ENCODE measurements at regions not wholly inside any gene's neighbourhood (a gene's known extent, or its start where the extent isn't known, plus 50 kb on each side); places are given as distances from the start of the nearest gene placed in this dataset.
A peak's percentile ranks its signal among the peaks of the same experiment; 100 is the strongest.

GRCh38 chr3:154956815-154957214 is 123.3 kb upstream of the MME start:
- no peaks in the 10 kb centered on the region for H3K36me3 ChIP-seq (replicated peaks; ENCODE audit: insufficient read depth, low read depth)
- DNase-seq (ENCODE audit: low spot score), result no peak
- H3K27ac ChIP-seq, result no peak overlapping the region
- no peak overlapping the region for H3K4me2 ChIP-seq
- no peaks in the 10 kb centered on the region for H3K9me2 ChIP-seq (replicated peaks; ENCODE audit: insufficient read depth)
- no peaks in the 10 kb centered on the region for H3K9me3 ChIP-seq (ENCODE audit: low read depth)
- no peak overlapping the region for H3K4me3 ChIP-seq
- WGBS (ENCODE audit: low lambda C conversion rate, missing lambda C conversion rate), result 60% methylated on average over 1 of the region's 1 CpG
- no peak overlapping the region for H2AFZ ChIP-seq
- no peak for TF ChIP-seq CTCF (IDR thresholded peaks at IDR 0.05; ENCODE audit: poor library complexity)
- no peak for TF ChIP-seq EZH2phosphoT487 (IDR thresholded peaks at IDR 0.05; ENCODE audit: low read depth, severe bottlenecking, unreplicated experiment)
- no peak for TF ChIP-seq EZH2 (IDR thresholded peaks at IDR 0.05; ENCODE audit: borderline replicate concordance)
- no peaks in the 10 kb centered on the region for H3K79me2 ChIP-seq
- no peaks in the 10 kb centered on the region for H3K4me1 ChIP-seq (ENCODE audit: insufficient read depth)
- no peaks in the 10 kb centered on the region for H4K20me1 ChIP-seq (ENCODE audit: insufficient read depth, poor library complexity, severe bottlenecking)
- no peaks in the 10 kb centered on the region for H3K27me3 ChIP-seq

- Histone ChIP-seq H3K4me1 (ENCODE audit: insufficient read depth) (no peaks in the 10 kb centered on the region), H3K27me3 (no peaks in the 10 kb centered on the region), H3K27ac (no peak overlapping the region), H3K36me3 (replicated peaks; ENCODE audit: insufficient read depth, low read depth) (no peaks in the 10 kb centered on the region), H4K20me1 (ENCODE audit: insufficient read depth, poor library complexity, severe bottlenecking) (no peaks in the 10 kb centered on the region), H3K4me3 (no peak overlapping the region), H3K9me3 (ENCODE audit: low read depth) (no peaks in the 10 kb centered on the region), H3K79me2 (no peaks in the 10 kb centered on the region), H3K4me2 (no peak overlapping the region), H3K9me2 (replicated peaks; ENCODE audit: insufficient read depth) (no peaks in the 10 kb centered on the region), H2AFZ (no peak overlapping the region)
- peak; percentile 14 for DNase-seq (ENCODE audit: low spot score)
- 82% methylated on average over 2 of the region's 2 CpGs for WGBS (ENCODE audit: low lambda C conversion rate, missing lambda C conversion rate)
- TF ChIP-seq EZH2phosphoT487 (IDR thresholded peaks at IDR 0.05; ENCODE audit: low read depth, severe bottlenecking, unreplicated experiment) (no peak), EZH2 (IDR thresholded peaks at IDR 0.05; ENCODE audit: borderline replicate concordance) (no peak), CTCF (IDR thresholded peaks at IDR 0.05; ENCODE audit: poor library complexity) (no peak)
These were observed 124.1 kb upstream of the MME start for GRCh38 chr3:154955907-154956533.

- H4K20me1 ChIP-seq (ENCODE audit: insufficient read depth, poor library complexity, severe bottlenecking), result no peaks in the 10 kb centered on the region
- H3K27ac ChIP-seq, result no peak overlapping the region
- H3K27me3 ChIP-seq, result no peaks in the 10 kb centered on the region
- no peak overlapping the region for H3K4me3 ChIP-seq
- H3K36me3 ChIP-seq (replicated peaks; ENCODE audit: insufficient read depth, low read depth), result no peaks in the 10 kb centered on the region
- H3K79me2 ChIP-seq, result no peaks in the 10 kb centered on the region
- H3K9me2 ChIP-seq (replicated peaks; ENCODE audit: insufficient read depth), result no peaks in the 10 kb centered on the region
- TF ChIP-seq EZH2 (IDR thresholded peaks at IDR 0.05; ENCODE audit: borderline replicate concordance) (no peak), CTCF (IDR thresholded peaks at IDR 0.05; ENCODE audit: poor library complexity) (peak; percentile 55)
- H3K4me2 ChIP-seq, result no peak overlapping the region
- H3K4me1 ChIP-seq (ENCODE audit: insufficient read depth), result no peaks in the 10 kb centered on the region
- WGBS (ENCODE audit: low lambda C conversion rate, missing lambda C conversion rate), result 43% methylated on average over 1 of the region's 1 CpG
- DNase-seq (ENCODE audit: low spot score), result peak; percentile 48
- H2AFZ ChIP-seq, result no peak overlapping the region
- H3K9me3 ChIP-seq (ENCODE audit: low read depth), result no peaks in the 10 kb centered on the region
These were observed 125.4 kb upstream of the MME start for GRCh38 chr3:154954757-154955156.

- 72% methylated on average over 3 of the region's 3 CpGs for WGBS (ENCODE audit: low lambda C conversion rate, missing lambda C conversion rate)
- TF ChIP-seq CTCF (IDR thresholded peaks at IDR 0.05; ENCODE audit: poor library complexity) (no peak), EZH2phosphoT487 (IDR thresholded peaks at IDR 0.05; ENCODE audit: low read depth, severe bottlenecking, unreplicated experiment) (no peak), EZH2 (IDR thresholded peaks at IDR 0.05; ENCODE audit: borderline replicate concordance) (no peak)
These were observed 126.6 kb upstream of the MME start for GRCh38 chr3:154953538-154953937.

More at GRCh38 chr3:154953538-154953937, 126.6 kb upstream of the MME start:
- Histone ChIP-seq H3K27ac (no peak overlapping the region), H3K4me3 (no peak overlapping the region), H3K36me3 (replicated peaks; ENCODE audit: insufficient read depth, low read depth) (no peaks in the 10 kb centered on the region), H3K79me2 (no peaks in the 10 kb centered on the region), H2AFZ (no peak overlapping the region), H3K4me2 (no peak overlapping the region), H3K27me3 (no peaks in the 10 kb centered on the region), H4K20me1 (ENCODE audit: insufficient read depth, poor library complexity, severe bottlenecking) (no peaks in the 10 kb centered on the region), H3K9me3 (ENCODE audit: low read depth) (no peaks in the 10 kb centered on the region), H3K9me2 (replicated peaks; ENCODE audit: insufficient read depth) (no peaks in the 10 kb centered on the region), H3K4me1 (ENCODE audit: insufficient read depth) (no peaks in the 10 kb centered on the region)
- no peak for DNase-seq (ENCODE audit: low spot score)

Measured in hepatocyte (in vitro differentiated cells).